HG02840 (cell line): ENCODE measurements at regions not wholly inside any gene's neighbourhood (a gene's known extent, or its start where the extent isn't known, plus 50 kb on each side); places are given as distances from the start of the nearest gene placed in this dataset.

Source experiments
- ATAC-seq: cut with Tn5 transposase; IDR thresholded peaks from one replicate; pipeline ENCODE4 v1.9.1; 2021; ENCODE audit warnings: mild to moderate bottlenecking, moderate library complexity, moderate number of reproducible peaks; ENCODE audit not compliant: unreplicated experiment, low FRiP score

GRCh38 chr22:49031746-49032330 is 795.8 kb downstream of the BRD1 start:
- ATAC-seq, result no peak

- ATAC-seq, result no peak
Observed at GRCh38 chr22:49028111-49028510, 799.6 kb downstream of the BRD1 start.

- ATAC-seq, result no peak
Observed at GRCh38 chr22:49027368-49027670, 800.4 kb downstream of the BRD1 start.

GRCh38 chr22:49026494-49027367 is 800.9 kb downstream of the BRD1 start:
- ATAC-seq, result no peak

GRCh38 chr22:49025791-49026493 is 801.7 kb downstream of the BRD1 start:
- ATAC-seq, result no peak

- no peak for ATAC-seq
Observed at GRCh38 chr22:49024775-49025440, 802.8 kb downstream of the BRD1 start.

- no peak for ATAC-seq
Observed at GRCh38 chr22:49023879-49024774, 803.5 kb downstream of the BRD1 start.

- no peak for ATAC-seq
Observed at GRCh38 chr22:49023161-49023878, 804.4 kb downstream of the BRD1 start.

- ATAC-seq, result no peak
Observed at GRCh38 chr22:49022816-49023160, 804.9 kb downstream of the BRD1 start.

- ATAC-seq, result no peak
Observed at GRCh38 chr22:49021926-49022815, 805.5 kb downstream of the BRD1 start.

- no peak for ATAC-seq
Observed at GRCh38 chr22:49021131-49021925, 806.3 kb downstream of the BRD1 start.

- no peak for ATAC-seq
Observed at GRCh38 chr22:49019737-49020713, 807.6 kb downstream of the BRD1 start.

GRCh38 chr22:49018601-49019000 is 809.1 kb downstream of the BRD1 start:
- no peak for ATAC-seq

GRCh38 chr22:49017482-49018329 is 810.0 kb downstream of the BRD1 start:
- ATAC-seq, result no peak

- ATAC-seq, result no peak
Observed at GRCh38 chr22:49016909-49017481, 810.7 kb downstream of the BRD1 start.
